GM12872 (cell line): ENCODE measurements at regions not wholly inside any gene's neighbourhood (a gene's known extent, or its start where the extent isn't known, plus 50 kb on each side); places are given as distances from the start of the nearest gene placed in this dataset.

Experiments used
- TF ChIP-seq, protein P1 (sequence below): IDR thresholded peaks from 3 replicates; pipeline ENCODE4 v1.5.1; 2011; ENCODE audit warnings: low read depth, mild to moderate bottlenecking, low read length, moderate library complexity; ENCODE audit not compliant: insufficient read depth

- TF ChIP-seq, protein P1, sequence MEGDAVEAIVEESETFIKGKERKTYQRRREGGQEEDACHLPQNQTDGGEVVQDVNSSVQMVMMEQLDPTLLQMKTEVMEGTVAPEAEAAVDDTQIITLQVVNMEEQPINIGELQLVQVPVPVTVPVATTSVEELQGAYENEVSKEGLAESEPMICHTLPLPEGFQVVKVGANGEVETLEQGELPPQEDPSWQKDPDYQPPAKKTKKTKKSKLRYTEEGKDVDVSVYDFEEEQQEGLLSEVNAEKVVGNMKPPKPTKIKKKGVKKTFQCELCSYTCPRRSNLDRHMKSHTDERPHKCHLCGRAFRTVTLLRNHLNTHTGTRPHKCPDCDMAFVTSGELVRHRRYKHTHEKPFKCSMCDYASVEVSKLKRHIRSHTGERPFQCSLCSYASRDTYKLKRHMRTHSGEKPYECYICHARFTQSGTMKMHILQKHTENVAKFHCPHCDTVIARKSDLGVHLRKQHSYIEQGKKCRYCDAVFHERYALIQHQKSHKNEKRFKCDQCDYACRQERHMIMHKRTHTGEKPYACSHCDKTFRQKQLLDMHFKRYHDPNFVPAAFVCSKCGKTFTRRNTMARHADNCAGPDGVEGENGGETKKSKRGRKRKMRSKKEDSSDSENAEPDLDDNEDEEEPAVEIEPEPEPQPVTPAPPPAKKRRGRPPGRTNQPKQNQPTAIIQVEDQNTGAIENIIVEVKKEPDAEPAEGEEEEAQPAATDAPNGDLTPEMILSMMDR: no peak
Measured at GRCh38 chr4:64670647-64671046, 261.4 kb upstream of the TECRL start.

- TF ChIP-seq, protein P1: no peak
Measured at GRCh38 chr4:64643841-64644240, 234.6 kb upstream of the TECRL start.

- TF ChIP-seq, protein P1: no peak
Measured at GRCh38 chr4:64642936-64643335, 233.7 kb upstream of the TECRL start.

GRCh38 chr4:64625438-64625837 is 216.2 kb upstream of the TECRL start:
- TF ChIP-seq, protein P1: no peak

- TF ChIP-seq, protein P1: no peak
Measured at GRCh38 chr4:64617800-64618199, 208.6 kb upstream of the TECRL start.

GRCh38 chr4:64614276-64614675 is 205.0 kb upstream of the TECRL start:
- TF ChIP-seq, protein P1: no peak

DNA sequence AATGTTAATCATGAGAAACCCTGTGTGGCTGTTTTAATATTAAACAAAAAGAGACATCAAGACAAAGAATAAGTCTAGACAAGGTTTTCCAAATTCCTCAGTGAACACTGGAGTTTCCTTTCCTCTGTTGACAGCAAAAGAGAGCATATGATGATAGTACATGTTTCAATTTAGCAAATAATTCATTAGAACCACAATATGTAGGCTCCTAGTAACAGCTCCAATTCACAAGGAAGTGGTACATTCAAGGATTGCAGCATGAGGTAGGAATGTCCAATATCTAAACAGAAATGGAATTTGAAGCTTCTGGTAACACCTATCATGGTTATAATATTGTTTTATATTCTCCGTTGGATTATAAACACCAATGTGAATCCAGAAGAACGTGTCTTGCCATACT is 203.8 kb upstream of the TECRL start:
- TF ChIP-seq, protein P1: no peak

DNA sequence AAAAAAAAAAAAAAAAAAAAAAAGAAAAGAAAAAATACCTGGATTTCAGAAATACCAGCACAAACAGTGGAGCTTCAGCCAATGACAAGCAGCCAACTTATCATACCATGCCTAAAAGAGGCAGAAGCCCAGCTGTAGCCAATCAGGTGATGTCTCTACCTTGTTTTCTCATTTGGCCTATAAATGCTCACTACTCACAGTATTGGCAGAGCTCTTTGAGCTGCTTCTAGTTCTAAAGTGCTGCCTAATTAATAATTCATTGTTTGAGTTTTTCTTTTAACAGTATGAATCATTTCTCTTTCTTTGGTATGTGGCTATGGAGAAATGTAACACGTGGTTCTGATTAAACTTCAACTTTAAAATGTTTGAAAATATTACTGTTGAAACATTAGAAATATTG is 188.8 kb upstream of the TECRL start:
- TF ChIP-seq, protein P1: no peak
